Jurkat, Clone E6-1 (cell line): ENCODE measurements at regions not wholly inside any gene's neighbourhood (a gene's known extent, or its start where the extent isn't known, plus 50 kb on each side); places are given as distances from the start of the nearest gene placed in this dataset.
"Not testable (repeated sequence)": the region's sequence is repeated elsewhere in the genome, so short reads cannot be mapped to it uniquely, and the experiment has no call there.

Experiments used
- DNase-seq: peaks from one replicate; pipeline ENCODE4 v3.0.0-alpha.2; 2011; ENCODE audit warnings: low read depth, low spot score
- H3K4me3 ChIP-seq: 2 replicates; pipeline ENCODE4 v1.5.1; 2011; ENCODE audit warnings: mild to moderate bottlenecking, low read length, control low read depth, moderate library complexity

GRCh38 chr5:40108764-40109390 is 570.8 kb upstream of the PTGER4 start:
- not testable (repeated sequence) for H3K4me3 ChIP-seq, DNase-seq

GRCh38 chr5:40107786-40108185 is 571.9 kb upstream of the PTGER4 start:
- not testable (repeated sequence) for DNase-seq, H3K4me3 ChIP-seq

- no peak for DNase-seq
- H3K4me3 ChIP-seq = no peak overlapping the region
Observed at GRCh38 chr5:40106847-40107246, 572.9 kb upstream of the PTGER4 start.

GRCh38 chr5:40098313-40098712 is 581.4 kb upstream of the PTGER4 start:
- DNase-seq = no peak
- no peak overlapping the region for H3K4me3 ChIP-seq

GRCh38 chr5:40093550-40093949 is 586.2 kb upstream of the PTGER4 start:
- no peak for DNase-seq
- no peak overlapping the region for H3K4me3 ChIP-seq

GRCh38 chr5:40089269-40089668 is 590.4 kb upstream of the PTGER4 start:
- H3K4me3 ChIP-seq = no peak overlapping the region
- peak; percentile 2 for DNase-seq

- no peak for DNase-seq
- no peak overlapping the region for H3K4me3 ChIP-seq
Observed at GRCh38 chr5:40084614-40085013, 595.1 kb upstream of the PTGER4 start.

GRCh38 chr5:40082313-40082712 is 597.4 kb upstream of the PTGER4 start:
- no peak overlapping the region for H3K4me3 ChIP-seq
- no peak for DNase-seq

GRCh38 chr5:40080191-40080590 is 599.5 kb upstream of the PTGER4 start:
- DNase-seq = no peak
- H3K4me3 ChIP-seq = no peak overlapping the region

- no peak for DNase-seq
- H3K4me3 ChIP-seq = no peak overlapping the region
Observed at GRCh38 chr5:40078898-40079575, 600.7 kb upstream of the PTGER4 start.

GRCh38 chr5:40074826-40075225 is 604.9 kb upstream of the PTGER4 start:
- H3K4me3 ChIP-seq = no peak overlapping the region
- no peak for DNase-seq

- DNase-seq = no peak
Observed at GRCh38 chr5:40073927-40074326, 605.8 kb upstream of the PTGER4 start.

GRCh38 chr5:40071870-40072269 is 607.8 kb upstream of the PTGER4 start:
- no peak for DNase-seq
- H3K4me3 ChIP-seq = no peak overlapping the region

More at GRCh38 chr5:40073927-40074326, 605.8 kb upstream of the PTGER4 start:
- H3K4me3 ChIP-seq = no peak overlapping the region

GRCh38 chr5:40066616-40067015 is 613.1 kb upstream of the PTGER4 start:
- no peak for DNase-seq
- no peak overlapping the region for H3K4me3 ChIP-seq

- no peak overlapping the region for H3K4me3 ChIP-seq
- no peak for DNase-seq
Observed at GRCh38 chr5:40052808-40053207, 626.9 kb upstream of the PTGER4 start.

- no peak for DNase-seq
- no peak overlapping the region for H3K4me3 ChIP-seq
Observed at GRCh38 chr5:40046792-40047191, 622.0 kb upstream of the DAB2 start.

GRCh38 chr5:40045429-40045828 is 620.6 kb upstream of the DAB2 start:
- DNase-seq = no peak
- no peak overlapping the region for H3K4me3 ChIP-seq

- H3K4me3 ChIP-seq = no peak overlapping the region
- no peak for DNase-seq
Observed at GRCh38 chr5:40043916-40044315, 619.1 kb upstream of the DAB2 start.

GRCh38 chr5:40041452-40041851 is 616.7 kb upstream of the DAB2 start:
- no peak overlapping the region for H3K4me3 ChIP-seq
- DNase-seq = no peak

- no peak for DNase-seq
- no peak overlapping the region for H3K4me3 ChIP-seq
Observed at GRCh38 chr5:40037713-40038112, 612.9 kb upstream of the DAB2 start.

GRCh38 chr5:40034441-40034840 is 609.7 kb upstream of the DAB2 start:
- DNase-seq = no peak
- no peak overlapping the region for H3K4me3 ChIP-seq
